ENCODE measurements at regions not wholly inside any gene's neighbourhood (a gene's known extent, or its start where the extent isn't known, plus 50 kb on each side); places are given as distances from the start of the nearest gene placed in this dataset.

- TF ChIP-seq EZH2 (IDR thresholded peaks at IDR 0.05; ENCODE audit: low read length) (no peak), CTCF (optimal IDR thresholded peaks at IDR 0.05 in 1 of 3, IDR thresholded peaks at IDR 0.05 in 1 of 3, conservative IDR thresholded peaks at IDR 0.05 in 1 of 3; ENCODE audit: extremely low read depth in 1 of 3, insufficient read depth in 2 of 3, low read length in 3 of 3) (no peak)
Measured at GRCh38 chr1:239722035-239722434, 335.7 kb downstream of the CHRM3 start.

All from keratinocyte (primary cell).